Neural cell (in vitro differentiated cells): ENCODE measurements at regions not wholly inside any gene's neighbourhood (a gene's known extent, or its start where the extent isn't known, plus 50 kb on each side); places are given as distances from the start of the nearest gene placed in this dataset.
"Not testable (repeated sequence)": the region's sequence is repeated elsewhere in the genome, so short reads cannot be mapped to it uniquely, and the experiment has no call there.

ENCODE experiments used
- H2AFZ ChIP-seq: fragments of 200-600, 300-800 bp; sonication (generic), shearing (Covaris generic); 2 replicates; pipeline ENCODE4 v1.6.0; 2014; ENCODE audit warnings: low read depth, mild to moderate bottlenecking, antibody characterized with exemption, low read length, moderate library complexity
- H3F3A ChIP-seq: fragments of 200-600 bp; shearing (Covaris generic); 2 replicates; pipeline ENCODE4 v1.6.1; 2016; ENCODE audit warnings: mild to moderate bottlenecking, moderate library complexity, mixed read lengths, antibody characterized with exemption, low read length; ENCODE audit not compliant: insufficient read depth, poor library complexity, severe bottlenecking
- H3K27ac ChIP-seq: fragments of 200-600, 300-800 bp; sonication (generic), shearing (Covaris generic); 2 replicates; pipeline ENCODE4 v1.5.1; 2014; ENCODE audit warnings: mild to moderate bottlenecking, low read length, moderate library complexity
- H3K27me3 ChIP-seq: fragments of 300-800, 200-600 bp; sonication (generic), shearing (Covaris generic); 2 replicates; pipeline ENCODE4 v1.6.0; 2014; ENCODE audit warnings: mild to moderate bottlenecking, low read depth, low read length, moderate library complexity; ENCODE audit not compliant: insufficient read depth
- H3K36me3 ChIP-seq: fragments of 300-800, 200-600 bp; sonication (generic), shearing (Covaris generic); 2 replicates; pipeline ENCODE4 v1.5.1; 2014; ENCODE audit warnings: mild to moderate bottlenecking, antibody characterized with exemption, low read length, moderate library complexity; ENCODE audit not compliant: insufficient read depth
- H3K4me2 ChIP-seq: fragments of 300-800, 200-600 bp; sonication (generic), shearing (Covaris generic); 2 replicates; pipeline ENCODE4 v1.6.0; 2014; ENCODE audit warnings: mild to moderate bottlenecking, low read length
- H3K4me3 ChIP-seq: fragments of 300-800, 200-600 bp; sonication (generic), shearing (Covaris generic); 2 replicates; pipeline ENCODE4 v1.5.1; 2014; ENCODE audit warnings: mild to moderate bottlenecking, low read length, moderate library complexity
- H3K79me2 ChIP-seq: fragments of 200-600 bp; shearing (Covaris generic); replicated peaks from 2 replicates; pipeline ENCODE4 v1.6.0; 2014; ENCODE audit warnings: mild to moderate bottlenecking, low read length, moderate library complexity; ENCODE audit not compliant: insufficient read depth
- H3K9ac ChIP-seq: fragments of 300-800, 200-600 bp; sonication (generic), shearing (Covaris generic); 2 replicates; pipeline ENCODE4 v1.6.1; 2016; ENCODE audit warnings: mild to moderate bottlenecking, low read length, mixed read lengths
- H3K9me2 ChIP-seq: fragments of 200-600 bp; shearing (Covaris generic); 2 replicates; pipeline ENCODE4 v1.6.1; 2016; ENCODE audit warnings: mild to moderate bottlenecking, low read length, mixed read lengths; ENCODE audit not compliant: insufficient read depth
- H3K9me3 ChIP-seq: fragments of 200-600, 300-800 bp; sonication (generic), shearing (Covaris generic); 2 replicates; pipeline ENCODE4 v1.6.1; 2016; ENCODE audit warnings: mild to moderate bottlenecking, mixed run types, low read length, moderate library complexity, mixed read lengths
- H4K20me1 ChIP-seq: fragments of 200-600 bp; shearing (Covaris generic); 2 replicates; pipeline ENCODE4 v1.6.1; 2016; ENCODE audit warnings: mild to moderate bottlenecking, mixed run types; ENCODE audit not compliant: insufficient read depth
- EP300 ChIP-seq: fragments of 450-650 bp; conservative IDR thresholded peaks from 2 replicates; pipeline ENCODE4 v1.6.1; 2014; ENCODE audit warnings: antibody characterized with exemption, mild to moderate bottlenecking, moderate library complexity; ENCODE audit not compliant: poor library complexity, severe bottlenecking
- MXI1 ChIP-seq: fragments of 450-650 bp; conservative IDR thresholded peaks from 2 replicates; pipeline ENCODE4 v1.6.1; 2014; ENCODE audit warnings: antibody characterized with exemption, mild to moderate bottlenecking; ENCODE audit not compliant: poor library complexity, severe bottlenecking
- REST ChIP-seq: IDR thresholded peaks from 2 replicates; pipeline ENCODE4 v1.6.1; 2012; ENCODE audit warnings: borderline replicate concordance
- SMC3 ChIP-seq: fragments of 450-650 bp; conservative IDR thresholded peaks from 2 replicates; pipeline ENCODE4 v1.6.1; 2014; ENCODE audit warnings: antibody characterized with exemption, mild to moderate bottlenecking, moderate library complexity; ENCODE audit not compliant: poor library complexity

GRCh38 chr4:14000091-14000814 lies 372.7 kb upstream of the BOD1L1 start:
- H3F3A ChIP-seq: no peaks in the 10 kb centered on the region
- H2AFZ ChIP-seq: no peak overlapping the region
- H3K9me2 ChIP-seq: no peaks in the 10 kb centered on the region
- TF ChIP-seq SMC3 (no peak), REST (no peak), MXI1 (no peak), EP300 (no peak)
- no peaks in the 10 kb centered on the region for H3K79me2 ChIP-seq
- no peak overlapping the region for H3K27ac ChIP-seq
- no peaks in the 10 kb centered on the region for H3K27me3 ChIP-seq
- no peaks in the 10 kb centered on the region for H4K20me1 ChIP-seq
- no peak overlapping the region for H3K9ac ChIP-seq
- no peaks in the 10 kb centered on the region for H3K36me3 ChIP-seq
- no peaks in the 10 kb centered on the region for H3K9me3 ChIP-seq
- no peak overlapping the region for H3K4me3 ChIP-seq
- no peak overlapping the region for H3K4me2 ChIP-seq

GRCh38 chr4:14002331-14002730 lies 374.8 kb upstream of the BOD1L1 start:
- not testable (repeated sequence) for H3K9me2 ChIP-seq, H3K27me3 ChIP-seq

GRCh38 chr4:14008494-14008893 lies 381.0 kb upstream of the BOD1L1 start:
- no peak for TF ChIP-seq REST
- no peaks in the 10 kb centered on the region for H3K9me3 ChIP-seq
- no peak overlapping the region for H3K9ac ChIP-seq
- no peak overlapping the region for H3K4me3 ChIP-seq
- no peak overlapping the region for H2AFZ ChIP-seq
- no peaks in the 10 kb centered on the region for H3F3A ChIP-seq
- H3K9me2 ChIP-seq: no peaks in the 10 kb centered on the region
- no peaks in the 10 kb centered on the region for H3K36me3 ChIP-seq
- H3K27me3 ChIP-seq: no peaks in the 10 kb centered on the region
- H3K27ac ChIP-seq: no peak overlapping the region
- no peaks in the 10 kb centered on the region for H3K79me2 ChIP-seq
- H4K20me1 ChIP-seq: no peaks in the 10 kb centered on the region
- H3K4me2 ChIP-seq: no peak overlapping the region

More at GRCh38 chr4:14002331-14002730, 374.8 kb upstream of the BOD1L1 start:
- H3K9ac ChIP-seq, H4K20me1 ChIP-seq, H2AFZ ChIP-seq, H3K27ac ChIP-seq, H3F3A ChIP-seq, H3K79me2 ChIP-seq, H3K36me3 ChIP-seq, H3K9me3 ChIP-seq, H3K4me3 ChIP-seq, H3K4me2 ChIP-seq: not testable (repeated sequence)
